Putamen (tissue), 1 donor: ENCODE measurements at regions not wholly inside any gene's neighbourhood (a gene's known extent, or its start where the extent isn't known, plus 50 kb on each side); places are given as distances from the start of the nearest gene placed in this dataset.

ENCODE experiments used
- DNase-seq: peaks from one replicate; pipeline ENCODE4 v3.0.0-alpha.2; 2016; ENCODE audit warnings: low spot score

GRCh38 chr2:58913082-58913726, 672.1 kb upstream of the FANCL start:
- no peak for DNase-seq

GRCh38 chr2:58911877-58912276, 670.8 kb upstream of the FANCL start:
- no peak for DNase-seq

- DNase-seq = no peak
Observed at GRCh38 chr2:58908501-58909154, 667.5 kb upstream of the FANCL start.

GRCh38 chr2:58907644-58908043, 666.5 kb upstream of the FANCL start:
- no peak for DNase-seq

GRCh38 chr2:58906081-58906645, 665.0 kb upstream of the FANCL start:
- DNase-seq = no peak

GRCh38 chr2:58904095-58904494, 663.0 kb upstream of the FANCL start:
- no peak for DNase-seq

- DNase-seq = no peak
Observed at GRCh38 chr2:58903427-58903826, 662.3 kb upstream of the FANCL start.

GRCh38 chr2:58900246-58901027, 659.3 kb upstream of the FANCL start:
- no peak for DNase-seq

- no peak for DNase-seq
Observed at GRCh38 chr2:58899692-58900091, 658.6 kb upstream of the FANCL start.

- no peak for DNase-seq
Observed at GRCh38 chr2:58896638-58897037, 655.5 kb upstream of the FANCL start.

GRCh38 chr2:58895857-58896256, 654.7 kb upstream of the FANCL start:
- DNase-seq = no peak

- DNase-seq = peak; percentile 39
Observed at GRCh38 chr2:58893656-58894351, 652.7 kb upstream of the FANCL start.

- no peak for DNase-seq
Observed at GRCh38 chr2:58891828-58892377, 650.8 kb upstream of the FANCL start.

GRCh38 chr2:58890865-58891525, 649.9 kb upstream of the FANCL start:
- DNase-seq = no peak

- no peak for DNase-seq
Observed at GRCh38 chr2:58886009-58886408, 644.9 kb upstream of the FANCL start.

- DNase-seq = no peak
Observed at GRCh38 chr2:58879834-58880233, 638.7 kb upstream of the FANCL start.

GRCh38 chr2:58878778-58879177, 637.7 kb upstream of the FANCL start:
- no peak for DNase-seq

GRCh38 chr2:58876126-58876525, 635.0 kb upstream of the FANCL start:
- DNase-seq = no peak

- no peak for DNase-seq
Observed at GRCh38 chr2:58875436-58875835, 634.3 kb upstream of the FANCL start.

- DNase-seq = no peak
Observed at GRCh38 chr2:58871469-58872142, 630.5 kb upstream of the FANCL start.

GRCh38 chr2:58870704-58871103, 629.6 kb upstream of the FANCL start:
- DNase-seq = no peak
